HEK293 (cell line): ENCODE measurements at regions not wholly inside any gene's neighbourhood (a gene's known extent, or its start where the extent isn't known, plus 50 kb on each side); places are given as distances from the start of the nearest gene placed in this dataset.

Experiments
- CTCF ChIA-PET: fragments of 350-600 bp; formaldehyde crosslinking; extraction: SDS; loops from one replicate; lab custom pipeline; 2021; ENCODE audit warnings: antibody characterized with exemption; lab: Yijun Ruan, JAX
- POLR2A ChIA-PET: fragments of 300-600 bp; formaldehyde crosslinking; extraction: SDS; loops from one replicate; lab custom pipeline; 2020; ENCODE audit warnings: antibody characterized with exemption, inconsistent platforms; lab: Yijun Ruan, JAX
- H3K27ac ChIP-seq: fragments of 200-500 bp; sonication (Bioruptor generic); 2 replicates; pipeline ENCODE4 v1.5.1; 2014; ENCODE audit warnings: low read depth, low read length, control low read depth, inconsistent platforms; ENCODE audit errors: extremely low read depth
- H3K36me3 ChIP-seq, 2 experiments: fragments of 200-500 bp in 1 of 2; sonication (Bioruptor generic) in 1 of 2; 1 replicate in 1 of 2; 2 replicates in 1 of 2; pipeline ENCODE4 v1.5.1; 2014 to 2017; ENCODE audit warnings: inconsistent platforms in 2 of 2, low read length in 2 of 2; ENCODE audit not compliant: control insufficient read depth in 2 of 2, insufficient read depth in 1 of 2
- H3K4me1 ChIP-seq: fragments of 200-500 bp; sonication (Bioruptor generic); 2 replicates; pipeline ENCODE4 v1.5.1; 2014; ENCODE audit warnings: mild to moderate bottlenecking, low read length, inconsistent platforms; ENCODE audit not compliant: control insufficient read depth, insufficient read depth
- H3K4me3 ChIP-seq: 2 replicates; pipeline ENCODE4 v1.5.1; 2011; ENCODE audit warnings: low read depth, mild to moderate bottlenecking, control low read depth, low read length, moderate library complexity
- H3K9me3 ChIP-seq: fragments of 200-500 bp; sonication (Bioruptor generic); 2 replicates; pipeline ENCODE4 v1.5.1; 2014; ENCODE audit warnings: low read depth, low read length, inconsistent platforms; ENCODE audit not compliant: control insufficient read depth, insufficient read depth
- HOXC10 ChIP-seq: sonication (generic); formaldehyde crosslinking; IDR thresholded peaks from 2 replicates; pipeline ENCODE4 v1.8.1; 2023; ENCODE audit warnings: mild to moderate bottlenecking, missing genetic modification reagents
- IKZF3 ChIP-seq: fragments of 450-650 bp; IDR thresholded peaks from 2 replicates; pipeline ENCODE4 v1.5.0; 2018; ENCODE audit warnings: missing biosample characterization, mild to moderate bottlenecking, missing genetic modification characterization, moderate library complexity
- KLF8 ChIP-seq: fragments of 450-650 bp; formaldehyde crosslinking; IDR thresholded peaks from 2 replicates; pipeline ENCODE4 v1.5.1; 2016; ENCODE audit warnings: missing biosample characterization, missing genetic modification characterization
- PRDM1 ChIP-seq: fragments of 450-650 bp; formaldehyde crosslinking; IDR thresholded peaks from 2 replicates; pipeline ENCODE4; 2016; ENCODE audit warnings: missing biosample characterization, missing genetic modification characterization
- TRIM28 ChIP-seq: IDR thresholded peaks from 2 replicates; pipeline ENCODE4 v1.6.1; 2011; ENCODE audit warnings: low read length, control low read depth, borderline replicate concordance
- ZBTB44 ChIP-seq: fragments of 450-650 bp; IDR thresholded peaks from 2 replicates; pipeline ENCODE4 v1.5.1; 2018; ENCODE audit warnings: missing biosample characterization, mild to moderate bottlenecking, missing genetic modification characterization
- ZBTB49 ChIP-seq: fragments of 450-650 bp; formaldehyde crosslinking; IDR thresholded peaks from 2 replicates; pipeline ENCODE4 v1.5.1; 2016; ENCODE audit warnings: missing biosample characterization, missing genetic modification characterization, low read depth
- ZFP3 ChIP-seq: fragments of 450-650 bp; formaldehyde crosslinking; IDR thresholded peaks from 2 replicates; pipeline ENCODE4 v1.5.1; 2016; ENCODE audit warnings: low read depth, missing biosample characterization, missing genetic modification characterization
- ZNF138 ChIP-seq: fragments of 450-650 bp; formaldehyde crosslinking; IDR thresholded peaks from 2 replicates; pipeline ENCODE4 v1.5.1; 2016; ENCODE audit warnings: missing biosample characterization, missing genetic modification characterization, borderline replicate concordance
- ZNF223 ChIP-seq: fragments of 450-650 bp; formaldehyde crosslinking; IDR thresholded peaks from 2 replicates; pipeline ENCODE4 v1.5.1; 2016; ENCODE audit warnings: missing biosample characterization, missing genetic modification characterization
- ZNF239 ChIP-seq: fragments of 450-650 bp; formaldehyde crosslinking; IDR thresholded peaks from 2 replicates; pipeline ENCODE4 v1.5.1; 2016; ENCODE audit warnings: missing biosample characterization, missing genetic modification characterization
- ZNF350 ChIP-seq: fragments of 450-650 bp; formaldehyde crosslinking; IDR thresholded peaks from 2 replicates; pipeline ENCODE4 v1.5.0; 2017; ENCODE audit warnings: missing biosample characterization, mild to moderate bottlenecking, missing genetic modification characterization
- ZNF404 ChIP-seq: fragments of 450-650 bp; formaldehyde crosslinking; IDR thresholded peaks from 2 replicates; pipeline ENCODE4 v1.5.1; 2017; ENCODE audit warnings: missing biosample characterization, missing genetic modification characterization
- ZNF423 ChIP-seq: fragments of 450-650 bp; formaldehyde crosslinking; IDR thresholded peaks from 2 replicates; pipeline ENCODE4 v1.5.1; 2016; ENCODE audit warnings: missing biosample characterization, missing genetic modification characterization
- ZNF501 ChIP-seq: fragments of 450-650 bp; formaldehyde crosslinking; IDR thresholded peaks from 2 replicates; pipeline ENCODE4 v1.5.1; 2016; ENCODE audit warnings: missing biosample characterization, missing genetic modification characterization
- ZNF521 ChIP-seq: fragments of 450-650 bp; formaldehyde crosslinking; IDR thresholded peaks from 2 replicates; pipeline ENCODE4 v1.5.1; 2017; ENCODE audit warnings: missing biosample characterization, mild to moderate bottlenecking, missing genetic modification characterization
- ZNF530 ChIP-seq: fragments of 450-650 bp; formaldehyde crosslinking; IDR thresholded peaks from 2 replicates; pipeline ENCODE4 v1.5.1; 2016; ENCODE audit warnings: low read depth, missing biosample characterization, missing genetic modification characterization
- ZNF580 ChIP-seq: fragments of 450-650 bp; formaldehyde crosslinking; IDR thresholded peaks from 2 replicates; pipeline ENCODE4 v1.5.1; 2016; ENCODE audit warnings: missing biosample characterization, missing genetic modification characterization
- ZNF623 ChIP-seq: fragments of 450-650 bp; formaldehyde crosslinking; IDR thresholded peaks from 2 replicates; pipeline ENCODE4 v1.5.1; 2016; ENCODE audit warnings: missing biosample characterization, missing genetic modification characterization
- ZNF692 ChIP-seq: fragments of 450-650 bp; formaldehyde crosslinking; IDR thresholded peaks from 2 replicates; pipeline ENCODE4 v1.5.1; 2016; ENCODE audit warnings: missing biosample characterization, missing genetic modification characterization
- ZNF837 ChIP-seq: fragments of 450-650 bp; formaldehyde crosslinking; IDR thresholded peaks from 2 replicates; pipeline ENCODE4 v1.5.1; 2016; ENCODE audit warnings: missing biosample characterization, missing genetic modification characterization
- TF ChIP-seq, protein P1 (sequence below): fragments of 450-650 bp; formaldehyde crosslinking; IDR thresholded peaks from 2 replicates; pipeline ENCODE4 v1.5.1; 2016; ENCODE audit warnings: missing biosample characterization, missing genetic modification characterization, low read depth
- TF ChIP-seq, protein P2 (sequence below): fragments of 450-650 bp; formaldehyde crosslinking; IDR thresholded peaks from 2 replicates; pipeline ENCODE4 v1.5.1; 2017; ENCODE audit warnings: missing biosample characterization, missing genetic modification characterization
- TF ChIP-seq, protein P3 (sequence below): fragments of 450-650 bp; formaldehyde crosslinking; IDR thresholded peaks from 2 replicates; pipeline ENCODE4 v1.5.1; 2017; ENCODE audit warnings: missing biosample characterization, missing genetic modification characterization
- TF ChIP-seq, protein P4 (sequence below): fragments of 450-650 bp; formaldehyde crosslinking; IDR thresholded peaks from 2 replicates; pipeline ENCODE4 v1.5.1; 2016; ENCODE audit warnings: missing biosample characterization, missing genetic modification characterization

DNA sequence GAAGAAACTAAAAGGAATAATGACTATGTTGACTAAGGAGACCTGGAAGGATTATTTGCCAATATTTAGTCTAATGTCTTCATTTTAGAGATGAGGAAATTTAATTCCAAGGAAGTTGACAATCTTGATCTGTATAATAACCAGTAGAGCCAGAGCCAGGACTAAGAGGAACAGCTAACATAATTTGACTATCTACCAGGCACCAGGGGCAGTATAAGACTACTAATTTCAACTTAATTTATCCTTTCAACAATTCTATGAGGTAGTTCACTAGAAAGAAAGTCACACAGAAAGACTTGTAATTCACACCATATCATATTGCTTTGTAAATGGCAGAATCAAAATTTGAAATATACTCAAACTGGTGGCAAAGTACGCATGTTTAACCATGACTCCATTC, 273.0 kb upstream of the STXBP5 start (continued):
- TF ChIP-seq, protein P1, sequence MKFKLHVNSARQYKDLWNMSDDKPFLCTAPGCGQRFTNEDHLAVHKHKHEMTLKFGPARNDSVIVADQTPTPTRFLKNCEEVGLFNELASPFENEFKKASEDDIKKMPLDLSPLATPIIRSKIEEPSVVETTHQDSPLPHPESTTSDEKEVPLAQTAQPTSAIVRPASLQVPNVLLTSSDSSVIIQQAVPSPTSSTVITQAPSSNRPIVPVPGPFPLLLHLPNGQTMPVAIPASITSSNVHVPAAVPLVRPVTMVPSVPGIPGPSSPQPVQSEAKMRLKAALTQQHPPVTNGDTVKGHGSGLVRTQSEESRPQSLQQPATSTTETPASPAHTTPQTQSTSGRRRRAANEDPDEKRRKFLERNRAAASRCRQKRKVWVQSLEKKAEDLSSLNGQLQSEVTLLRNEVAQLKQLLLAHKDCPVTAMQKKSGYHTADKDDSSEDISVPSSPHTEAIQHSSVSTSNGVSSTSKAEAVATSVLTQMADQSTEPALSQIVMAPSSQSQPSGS (tag by site-specific recombination): no peak
- no peak for TF ChIP-seq HOXC10 (CRISPR knock-in tag)
- TF ChIP-seq ZNF837 (tag by site-specific recombination): no peak
- TF ChIP-seq ZNF350 (tag by site-specific recombination): no peak
- no peak for TF ChIP-seq ZNF404
- no peak for TF ChIP-seq ZNF138 (tag by site-specific recombination)
- TF ChIP-seq ZNF692: no peak
- no peak for TF ChIP-seq ZBTB44

- H3K4me3 ChIP-seq: no peak overlapping the region
- no peaks in the 10 kb centered on the region for H3K4me1 ChIP-seq
- H3K36me3 ChIP-seq: no peaks in the 10 kb centered on the region
- POLR2A ChIA-PET: no interaction called here
- H3K27ac ChIP-seq: no peak overlapping the region
- no peaks in the 10 kb centered on the region for H3K9me3 ChIP-seq
- CTCF ChIA-PET: no interaction called here
- TF ChIP-seq ZNF623 (tag by site-specific recombination) (no peak), ZNF223 (no peak), KLF8 (no peak), ZBTB49 (tag by site-specific recombination) (no peak), ZNF501 (tag by site-specific recombination) (no peak), ZNF138 (tag by site-specific recombination) (no peak), ZNF530 (tag by site-specific recombination) (no peak), PRDM1 (no peak), ZFP3 (tag by site-specific recombination) (no peak), ZNF239 (no peak), ZNF521 (tag by site-specific recombination) (no peak), TRIM28 (no peak), ZNF423 (tag by site-specific recombination) (no peak), IKZF3 (tag by site-specific recombination) (no peak), ZNF580 (no peak)
- TF ChIP-seq, protein P2, sequence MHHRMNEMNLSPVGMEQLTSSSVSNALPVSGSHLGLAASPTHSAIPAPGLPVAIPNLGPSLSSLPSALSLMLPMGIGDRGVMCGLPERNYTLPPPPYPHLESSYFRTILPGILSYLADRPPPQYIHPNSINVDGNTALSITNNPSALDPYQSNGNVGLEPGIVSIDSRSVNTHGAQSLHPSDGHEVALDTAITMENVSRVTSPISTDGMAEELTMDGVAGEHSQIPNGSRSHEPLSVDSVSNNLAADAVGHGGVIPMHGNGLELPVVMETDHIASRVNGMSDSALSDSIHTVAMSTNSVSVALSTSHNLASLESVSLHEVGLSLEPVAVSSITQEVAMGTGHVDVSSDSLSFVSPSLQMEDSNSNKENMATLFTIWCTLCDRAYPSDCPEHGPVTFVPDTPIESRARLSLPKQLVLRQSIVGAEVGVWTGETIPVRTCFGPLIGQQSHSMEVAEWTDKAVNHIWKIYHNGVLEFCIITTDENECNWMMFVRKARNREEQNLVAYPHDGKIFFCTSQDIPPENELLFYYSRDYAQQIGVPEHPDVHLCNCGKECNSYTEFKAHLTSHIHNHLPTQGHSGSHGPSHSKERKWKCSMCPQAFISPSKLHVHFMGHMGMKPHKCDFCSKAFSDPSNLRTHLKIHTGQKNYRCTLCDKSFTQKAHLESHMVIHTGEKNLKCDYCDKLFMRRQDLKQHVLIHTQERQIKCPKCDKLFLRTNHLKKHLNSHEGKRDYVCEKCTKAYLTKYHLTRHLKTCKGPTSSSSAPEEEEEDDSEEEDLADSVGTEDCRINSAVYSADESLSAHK: no peak
- TF ChIP-seq, protein P3, sequence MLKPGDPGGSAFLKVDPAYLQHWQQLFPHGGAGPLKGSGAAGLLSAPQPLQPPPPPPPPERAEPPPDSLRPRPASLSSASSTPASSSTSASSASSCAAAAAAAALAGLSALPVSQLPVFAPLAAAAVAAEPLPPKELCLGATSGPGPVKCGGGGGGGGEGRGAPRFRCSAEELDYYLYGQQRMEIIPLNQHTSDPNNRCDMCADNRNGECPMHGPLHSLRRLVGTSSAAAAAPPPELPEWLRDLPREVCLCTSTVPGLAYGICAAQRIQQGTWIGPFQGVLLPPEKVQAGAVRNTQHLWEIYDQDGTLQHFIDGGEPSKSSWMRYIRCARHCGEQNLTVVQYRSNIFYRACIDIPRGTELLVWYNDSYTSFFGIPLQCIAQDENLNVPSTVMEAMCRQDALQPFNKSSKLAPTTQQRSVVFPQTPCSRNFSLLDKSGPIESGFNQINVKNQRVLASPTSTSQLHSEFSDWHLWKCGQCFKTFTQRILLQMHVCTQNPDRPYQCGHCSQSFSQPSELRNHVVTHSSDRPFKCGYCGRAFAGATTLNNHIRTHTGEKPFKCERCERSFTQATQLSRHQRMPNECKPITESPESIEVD (tag by site-specific recombination): no peak
- TF ChIP-seq, protein P4, sequence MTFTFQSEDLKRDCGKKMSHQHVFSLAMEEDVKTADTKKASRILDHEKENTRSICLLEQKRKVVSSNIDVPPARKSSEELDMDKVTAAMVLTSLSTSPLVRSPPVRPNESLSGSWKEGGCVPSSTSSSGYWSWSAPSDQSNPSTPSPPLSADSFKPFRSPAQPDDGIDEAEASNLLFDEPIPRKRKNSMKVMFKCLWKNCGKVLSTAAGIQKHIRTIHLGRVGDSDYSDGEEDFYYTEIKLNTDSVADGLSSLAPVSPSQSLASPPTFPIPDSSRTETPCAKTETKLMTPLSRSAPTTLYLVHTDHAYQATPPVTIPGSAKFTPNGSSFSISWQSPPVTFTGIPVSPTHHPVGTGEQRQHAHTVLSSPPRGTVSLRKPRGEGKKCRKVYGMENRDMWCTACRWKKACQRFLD (tag by site-specific recombination): no peak
These were observed 266.9 kb upstream of the STXBP5 start for GRCh38 chr6:146937316-146937715.
